SK-N-MC (cell line): ENCODE measurements at regions not wholly inside any gene's neighbourhood (a gene's known extent, or its start where the extent isn't known, plus 50 kb on each side); places are given as distances from the start of the nearest gene placed in this dataset.

Experiments used
- DNase-seq: peaks from one replicate; pipeline ENCODE4 v3.0.0-alpha.2; 2011; ENCODE audit warnings: low read depth, low spot score
- H3K27ac ChIP-seq: fragments of 200-600 bp; sonication (generic); 2 replicates; pipeline ENCODE4 v1.5.1; 2016; ENCODE audit warnings: mixed run types
- H3K36me3 ChIP-seq: fragments of 200-600 bp; sonication (generic); 2 replicates; pipeline ENCODE4 v1.6.1; 2017; ENCODE audit warnings: antibody characterized with exemption, low read length, mixed read lengths; ENCODE audit not compliant: insufficient read depth
- H3K4me3 ChIP-seq: fragments of 200-600 bp; sonication (generic); 2 replicates; pipeline ENCODE4 v1.5.1; 2016
- H3K9ac ChIP-seq: fragments of 200-600 bp; sonication (generic); 2 replicates; pipeline ENCODE4 v1.8.0; 2017; ENCODE audit warnings: mixed run types, mixed read lengths; ENCODE audit not compliant: insufficient read length
- H3K9me3 ChIP-seq: fragments of 200-600 bp; sonication (generic); 2 replicates; pipeline ENCODE4 v1.6.1; 2017; ENCODE audit warnings: low read depth, mild to moderate bottlenecking, antibody characterized with exemption, low read length, moderate library complexity, mixed read lengths
- EZH2 ChIP-seq: fragments of 200-600 bp; sonication (generic); IDR thresholded peaks from one replicate; pipeline ENCODE4 v1.6.1; 2017; ENCODE audit warnings: antibody characterized with exemption
- FOXP2 ChIP-seq: optimal IDR thresholded peaks from 2 replicates; pipeline ENCODE3; 2011; ENCODE audit warnings: mild to moderate bottlenecking, moderate library complexity; ENCODE audit not compliant: insufficient read depth; ENCODE audit errors: extremely low read length, control extremely low read depth
- POLR2AphosphoS5 ChIP-seq: IDR thresholded peaks from 2 replicates; pipeline ENCODE4 v1.6.1; 2012; ENCODE audit warnings: mild to moderate bottlenecking, low read depth, low read length, borderline replicate concordance

- no peak for DNase-seq
- Histone ChIP-seq H3K9me3 (no peaks in the 10 kb centered on the region), H3K27ac (no peak overlapping the region), H3K9ac (no peak overlapping the region), H3K36me3 (no peaks in the 10 kb centered on the region), H3K4me3 (no peak overlapping the region)
- TF ChIP-seq POLR2AphosphoS5 (no peak), EZH2 (no peak), FOXP2 (no peak)
Measured at GRCh38 chr5:90193185-90193822, 216.3 kb downstream of the CETN3 start.

GRCh38 chr5:90191352-90192045 is 218.1 kb downstream of the CETN3 start:
- Histone ChIP-seq H3K9ac (no peak overlapping the region), H3K36me3 (no peaks in the 10 kb centered on the region), H3K9me3 (no peaks in the 10 kb centered on the region), H3K27ac (no peak overlapping the region), H3K4me3 (no peak overlapping the region)
- DNase-seq, result no peak
- no peak for TF ChIP-seq FOXP2
- no peak for TF ChIP-seq POLR2AphosphoS5
- no peak for TF ChIP-seq EZH2

GRCh38 chr5:90185897-90186468 is 223.6 kb downstream of the CETN3 start:
- no peak overlapping the region for H3K27ac ChIP-seq
- DNase-seq, result no peak
- no peak overlapping the region for H3K4me3 ChIP-seq
- H3K36me3 ChIP-seq, result no peaks in the 10 kb centered on the region
- TF ChIP-seq FOXP2, result no peak
- no peak for TF ChIP-seq EZH2
- TF ChIP-seq POLR2AphosphoS5, result no peak
- H3K9me3 ChIP-seq, result no peaks in the 10 kb centered on the region
- H3K9ac ChIP-seq, result no peak overlapping the region

- no peak overlapping the region for H3K4me3 ChIP-seq
- H3K36me3 ChIP-seq, result no peaks in the 10 kb centered on the region
- no peak overlapping the region for H3K9ac ChIP-seq
- H3K9me3 ChIP-seq, result no peaks in the 10 kb centered on the region
- TF ChIP-seq POLR2AphosphoS5, result no peak
- TF ChIP-seq EZH2, result no peak
- no peak for TF ChIP-seq FOXP2
- no peak overlapping the region for H3K27ac ChIP-seq
- no peak for DNase-seq
Measured at GRCh38 chr5:90184764-90185163, 224.8 kb downstream of the CETN3 start.

- H3K27ac ChIP-seq, result no peak overlapping the region
- no peak overlapping the region for H3K9ac ChIP-seq
- TF ChIP-seq POLR2AphosphoS5 (no peak), EZH2 (no peak), FOXP2 (no peak)
- no peak for DNase-seq
- H3K9me3 ChIP-seq, result no peaks in the 10 kb centered on the region
- H3K36me3 ChIP-seq, result no peaks in the 10 kb centered on the region
- no peak overlapping the region for H3K4me3 ChIP-seq
Measured at GRCh38 chr5:90182726-90183125, 226.8 kb downstream of the CETN3 start.

- no peak overlapping the region for H3K4me3 ChIP-seq
- no peak overlapping the region for H3K9ac ChIP-seq
- no peak overlapping the region for H3K27ac ChIP-seq
- no peaks in the 10 kb centered on the region for H3K36me3 ChIP-seq
- no peak for DNase-seq
- no peak for TF ChIP-seq FOXP2
- no peak for TF ChIP-seq POLR2AphosphoS5
- no peak for TF ChIP-seq EZH2
- H3K9me3 ChIP-seq, result no peaks in the 10 kb centered on the region
Measured at GRCh38 chr5:90174236-90174635, 235.3 kb downstream of the CETN3 start.

- H3K27ac ChIP-seq, result no peak overlapping the region
- DNase-seq, result no peak
- no peaks in the 10 kb centered on the region for H3K36me3 ChIP-seq
- TF ChIP-seq EZH2 (no peak), POLR2AphosphoS5 (no peak), FOXP2 (no peak)
- no peaks in the 10 kb centered on the region for H3K9me3 ChIP-seq
- H3K9ac ChIP-seq, result no peak overlapping the region
- H3K4me3 ChIP-seq, result no peak overlapping the region
Measured at GRCh38 chr5:90173299-90174030, 236.1 kb downstream of the CETN3 start.

- H3K9me3 ChIP-seq, result no peaks in the 10 kb centered on the region
- H3K9ac ChIP-seq, result no peak overlapping the region
- no peak for DNase-seq
- H3K36me3 ChIP-seq, result no peaks in the 10 kb centered on the region
- TF ChIP-seq EZH2 (no peak), FOXP2 (no peak), POLR2AphosphoS5 (no peak)
- no peak overlapping the region for H3K27ac ChIP-seq
- H3K4me3 ChIP-seq, result no peak overlapping the region
Measured at GRCh38 chr5:90171466-90171865, 238.1 kb downstream of the CETN3 start.
